ENCODE measurements at regions not wholly inside any gene's neighbourhood (a gene's known extent, or its start where the extent isn't known, plus 50 kb on each side); places are given as distances from the start of the nearest gene placed in this dataset.

DNA sequence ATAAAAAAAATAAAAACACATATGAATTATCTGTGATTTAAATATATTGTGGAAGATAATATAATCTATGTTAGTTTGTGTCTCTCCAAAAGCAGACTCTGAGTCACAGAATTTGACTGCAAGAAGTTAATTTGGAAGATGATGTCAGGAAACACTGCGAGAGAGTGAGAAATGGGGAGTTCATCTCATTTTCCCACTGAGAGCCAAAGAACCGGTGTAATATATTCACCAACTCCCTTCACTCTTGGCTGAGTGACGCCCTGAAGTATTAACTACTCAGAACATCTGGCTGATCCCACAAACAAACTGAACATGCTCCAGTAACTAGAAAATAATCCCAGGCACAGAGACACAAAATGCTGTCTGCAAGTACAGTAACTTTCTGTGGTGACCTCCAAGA lies 345.8 kb upstream of the SPANXN1 start:
- intact Hi-C loops (cut with micrococcal nuclease; ENCODE audit: unreplicated experiment), result no loop called here
- H3K36me3 Mint-ChIP-seq (ENCODE audit: insufficient read depth, unreplicated experiment), result no peaks in the 10 kb centered on the region
- no peak overlapping the region for H3K4me3 Mint-ChIP-seq (ENCODE audit: low read depth, unreplicated experiment)
- no TSS peak for BruUV-seq (replicated peaks)
- no peak for TF ChIP-seq CTCF (IDR thresholded peaks at IDR 0.05; ENCODE audit: unreplicated experiment)
- peaks cover 4% of the 10 kb centered on the region for H3K9me3 Mint-ChIP-seq (ENCODE audit: low read depth, unreplicated experiment)
- no peaks in the 10 kb centered on the region for H3K27me3 Mint-ChIP-seq (ENCODE audit: unreplicated experiment)
- DNase-seq, result no peak
- H3K27ac Mint-ChIP-seq (ENCODE audit: unreplicated experiment), result no peak overlapping the region
- H3K4me1 Mint-ChIP-seq (ENCODE audit: low read depth, unreplicated experiment), result no peaks in the 10 kb centered on the region
- CTCF ChIA-PET, result no interaction called here

DNA sequence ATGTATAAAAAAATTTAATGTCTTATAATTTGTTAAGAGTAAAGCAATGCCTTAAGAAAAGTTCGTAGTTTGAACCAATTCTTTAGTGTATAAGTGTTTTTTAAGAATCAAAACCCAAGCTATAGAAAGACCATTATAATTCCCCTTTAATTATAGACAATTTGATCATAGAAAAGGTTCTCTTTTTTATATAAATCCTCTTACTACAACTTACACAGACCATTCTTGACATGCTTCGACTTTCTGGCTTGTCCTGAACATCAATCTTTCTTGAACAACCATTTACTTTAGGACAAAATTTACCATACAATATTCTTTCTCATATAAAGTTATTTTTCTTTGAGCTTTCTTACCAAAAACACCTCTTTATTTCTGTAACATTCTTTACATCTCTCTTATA lies 330.5 kb upstream of the SPANXN1 start:
- no peak for DNase-seq
- no peaks in the 10 kb centered on the region for H3K4me1 Mint-ChIP-seq (ENCODE audit: low read depth, unreplicated experiment)
- peaks cover 5% of the 10 kb centered on the region for H3K9me3 Mint-ChIP-seq (ENCODE audit: low read depth, unreplicated experiment)
- CTCF ChIA-PET, result no interaction called here
- intact Hi-C loops (cut with micrococcal nuclease; ENCODE audit: unreplicated experiment), result no loop called here
- H3K36me3 Mint-ChIP-seq (ENCODE audit: insufficient read depth, unreplicated experiment), result no peaks in the 10 kb centered on the region
- no TSS peak for BruUV-seq (replicated peaks)
- no peak overlapping the region for H3K4me3 Mint-ChIP-seq (ENCODE audit: low read depth, unreplicated experiment)
- no peak for TF ChIP-seq CTCF (IDR thresholded peaks at IDR 0.05; ENCODE audit: unreplicated experiment)
- H3K27ac Mint-ChIP-seq (ENCODE audit: unreplicated experiment), result no peak overlapping the region
- no peaks in the 10 kb centered on the region for H3K27me3 Mint-ChIP-seq (ENCODE audit: unreplicated experiment)

DNA sequence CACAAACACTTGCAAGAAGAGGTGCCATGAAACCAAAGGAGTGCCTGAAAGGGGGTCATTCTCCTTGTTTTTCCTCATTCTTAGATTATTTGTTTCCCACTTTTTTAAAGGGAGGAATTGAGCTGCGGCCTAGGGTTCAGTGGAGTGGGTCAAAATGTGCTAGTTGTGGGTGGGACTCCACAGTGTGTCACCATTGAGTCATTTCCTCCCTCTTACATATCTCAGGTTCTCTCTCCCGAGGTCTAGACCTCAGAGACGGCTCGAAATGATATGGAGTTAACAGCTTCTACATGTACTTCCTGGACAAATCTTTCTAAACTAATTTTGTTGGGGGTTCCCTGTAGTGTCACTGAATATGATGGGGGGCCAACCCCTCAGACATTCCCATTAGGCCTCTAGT lies 328.4 kb upstream of the SPANXN1 start:
- H3K27ac Mint-ChIP-seq (ENCODE audit: unreplicated experiment), result no peak overlapping the region
- H3K4me3 Mint-ChIP-seq (ENCODE audit: low read depth, unreplicated experiment), result no peak overlapping the region
- H3K9me3 Mint-ChIP-seq (ENCODE audit: low read depth, unreplicated experiment), result peaks cover 3% of the 10 kb centered on the region
- no peak for DNase-seq
- no peaks in the 10 kb centered on the region for H3K27me3 Mint-ChIP-seq (ENCODE audit: unreplicated experiment)
- CTCF ChIA-PET, result no interaction called here
- no peaks in the 10 kb centered on the region for H3K4me1 Mint-ChIP-seq (ENCODE audit: low read depth, unreplicated experiment)
- intact Hi-C loops (cut with micrococcal nuclease; ENCODE audit: unreplicated experiment), result no loop called here
- no peak for TF ChIP-seq CTCF (IDR thresholded peaks at IDR 0.05; ENCODE audit: unreplicated experiment)
- no TSS peak for BruUV-seq (replicated peaks)
- no peaks in the 10 kb centered on the region for H3K36me3 Mint-ChIP-seq (ENCODE audit: insufficient read depth, unreplicated experiment)

- CTCF ChIA-PET, result no interaction called here
- DNase-seq, result no peak
- no peak overlapping the region for H3K27ac Mint-ChIP-seq (ENCODE audit: unreplicated experiment)
Observed at GRCh38 chrX:144946666-144947065, 300.6 kb upstream of the SPANXN1 start.

More at GRCh38 chrX:144946666-144947065, 300.6 kb upstream of the SPANXN1 start:
- Mint-ChIP-seq H3K27me3 (ENCODE audit: unreplicated experiment) (no peaks in the 10 kb centered on the region), H3K4me3 (ENCODE audit: low read depth, unreplicated experiment) (no peak overlapping the region), H3K36me3 (ENCODE audit: insufficient read depth, unreplicated experiment) (no peaks in the 10 kb centered on the region), H3K4me1 (ENCODE audit: low read depth, unreplicated experiment) (no peaks in the 10 kb centered on the region), H3K9me3 (ENCODE audit: low read depth, unreplicated experiment) (peaks cover 13% of the 10 kb centered on the region)
- intact Hi-C loops (cut with micrococcal nuclease; ENCODE audit: unreplicated experiment), result no loop called here
- no peak for TF ChIP-seq CTCF (IDR thresholded peaks at IDR 0.05; ENCODE audit: unreplicated experiment)
- BruUV-seq (replicated peaks), result no TSS peak

Measured in Calu3 (cell line).